Neuronal stem cell (in vitro differentiated cells): ENCODE measurements at regions not wholly inside any gene's neighbourhood (a gene's known extent, or its start where the extent isn't known, plus 50 kb on each side); places are given as distances from the start of the nearest gene placed in this dataset.

Source experiments
- DNase-seq: peaks from one replicate; pipeline ENCODE4 v3.0.0-alpha.2; 2013; ENCODE audit warnings: low spot score
- H2AFZ ChIP-seq: one replicate; pipeline ENCODE4 v1.6.1; 2013; ENCODE audit warnings: mild to moderate bottlenecking, low read length, inconsistent platforms
- H2AK5ac ChIP-seq: 2 replicates; pipeline ENCODE4 v1.6.1; 2013; ENCODE audit warnings: low read depth, mild to moderate bottlenecking, inconsistent platforms, low read length, moderate library complexity, mixed read lengths
- H2BK120ac ChIP-seq: 2 replicates; pipeline ENCODE4 v1.6.1; 2013; ENCODE audit warnings: low read depth, mild to moderate bottlenecking, inconsistent platforms, low read length, moderate library complexity, mixed read lengths
- H2BK12ac ChIP-seq: one replicate; pipeline ENCODE4 v1.6.1; 2013; ENCODE audit warnings: low read length, inconsistent platforms
- H2BK15ac ChIP-seq: 2 replicates; pipeline ENCODE4 v1.6.1; 2013; ENCODE audit warnings: mild to moderate bottlenecking, low read length, inconsistent platforms, mixed read lengths
- H2BK5ac ChIP-seq: one replicate; pipeline ENCODE4 v1.6.1; 2013; ENCODE audit warnings: inconsistent platforms, mild to moderate bottlenecking, low read length, moderate library complexity
- H3K14ac ChIP-seq: one replicate; pipeline ENCODE4 v1.6.1; 2013; ENCODE audit warnings: low read length, inconsistent platforms
- H3K18ac ChIP-seq: 2 replicates; pipeline ENCODE4 v1.6.1; 2013; ENCODE audit warnings: low read length, inconsistent platforms
- H3K23ac ChIP-seq: 2 replicates; pipeline ENCODE4 v1.6.1; 2013; ENCODE audit warnings: low read depth, mild to moderate bottlenecking, mixed read lengths, low read length, inconsistent platforms; ENCODE audit not compliant: poor library complexity
- H3K27ac ChIP-seq: replicated peaks from 3 replicates; pipeline ENCODE4 v1.5.1; 2013; ENCODE audit warnings: low read length, inconsistent platforms
- H3K27me3 ChIP-seq, 3 experiments: 2 replicates each; pipeline ENCODE4 v1.6.1; 2013; ENCODE audit warnings: low read length in 3 of 3, mild to moderate bottlenecking in 2 of 3, inconsistent platforms in 1 of 3, low read depth in 1 of 3, mixed read lengths in 1 of 3, moderate library complexity in 1 of 3; ENCODE audit not compliant: control insufficient read depth in 3 of 3, insufficient read depth in 3 of 3
- H3K36me3 ChIP-seq, 2 donors: replicated peaks in 1 of 2; 2 replicates each; pipeline ENCODE4 v1.6.1; 2013; ENCODE audit warnings: low read length in 2 of 2; ENCODE audit not compliant: control insufficient read depth in 2 of 2, insufficient read depth in 2 of 2
- H3K4ac ChIP-seq: 2 replicates; pipeline ENCODE4 v1.6.1; 2013; ENCODE audit warnings: inconsistent platforms, mild to moderate bottlenecking, low read length, moderate library complexity
- H3K4me1 ChIP-seq, 2 donors: 1 replicate in 1 of 2; 2 replicates in 1 of 2; pipeline ENCODE4 v1.6.1; 2013; ENCODE audit warnings: low read length in 2 of 2, low read depth in 1 of 2; ENCODE audit not compliant: control insufficient read depth in 2 of 2, insufficient read depth in 1 of 2
- H3K4me2 ChIP-seq: one replicate; pipeline ENCODE4 v1.6.1; 2013; ENCODE audit warnings: mild to moderate bottlenecking, low read length, inconsistent platforms; ENCODE audit not compliant: insufficient read depth, poor library complexity, severe bottlenecking
- H3K4me3 ChIP-seq, 2 donors: 2 replicates each; pipeline ENCODE4 v1.5.1; 2013; ENCODE audit warnings: low read length in 2 of 2, mild to moderate bottlenecking in 2 of 2, inconsistent platforms in 1 of 2, moderate library complexity in 1 of 2
- H3K79me1 ChIP-seq: one replicate; pipeline ENCODE4 v1.6.1; 2013; ENCODE audit warnings: low read depth, mild to moderate bottlenecking, inconsistent platforms, low read length, moderate library complexity
- H3K9ac ChIP-seq: one replicate; pipeline ENCODE4 v1.6.1; 2013; ENCODE audit warnings: mild to moderate bottlenecking, low read depth, low read length, inconsistent platforms; ENCODE audit not compliant: poor library complexity
- H3K9me3 ChIP-seq, 2 donors: replicated peaks in 1 of 2; 2 replicates each; pipeline versions ENCODE3 to v1.6.1; 2013; ENCODE audit warnings: low read length in 2 of 2, mild to moderate bottlenecking in 2 of 2, inconsistent platforms in 1 of 2, low read depth in 1 of 2, mixed read lengths in 1 of 2, moderate library complexity in 1 of 2; ENCODE audit not compliant: control insufficient read depth in 2 of 2, insufficient read depth in 1 of 2
- H4K8ac ChIP-seq: one replicate; pipeline ENCODE4 v1.6.1; 2013; ENCODE audit warnings: low read depth, mild to moderate bottlenecking, inconsistent platforms, low read length, moderate library complexity
- H4K91ac ChIP-seq: one replicate; pipeline ENCODE4 v1.6.1; 2013; ENCODE audit warnings: low read length, low read depth, mild to moderate bottlenecking, inconsistent platforms; ENCODE audit not compliant: poor library complexity
- WGBS, 2 donors: extraction: QIAGEN DNeasy Blood & Tissue Kit; methylation state at CpG; one replicate each; pipeline ENCODE4 v1.1.7; 2013; ENCODE audit warnings: missing lambda C conversion rate in 2 of 2, mixed read lengths in 1 of 2; ENCODE audit not compliant: insufficient read length in 2 of 2, insufficient replicate concordance in 1 of 2; ENCODE audit errors: extremely low coverage in 2 of 2; 5-methylcytosine and 5-hydroxymethylcytosine counted together

DNA sequence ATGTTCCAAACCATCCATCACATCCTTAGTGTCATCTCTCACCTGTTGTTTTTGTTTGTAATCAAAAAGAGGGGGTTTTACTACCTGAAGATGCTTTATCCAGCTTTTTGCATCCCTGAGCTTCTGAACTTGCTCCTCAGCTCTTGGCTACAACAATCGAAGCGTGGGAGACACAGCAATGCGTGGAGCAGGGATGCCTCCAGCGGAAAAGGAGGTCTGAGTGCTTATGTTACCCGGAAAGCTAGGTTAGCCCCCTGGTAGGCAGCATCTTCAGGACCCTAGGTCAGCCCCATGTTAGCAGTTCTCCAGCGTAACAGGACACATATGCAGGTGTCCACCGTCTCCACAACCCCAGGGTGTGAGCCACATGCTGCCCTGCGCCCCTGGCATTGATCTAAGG is 141.5 kb downstream of the RRAGC start:
- Histone ChIP-seq H3K27ac (no peak overlapping the region), H3K14ac (no peak overlapping the region), H3K9me3 (no peaks in the 10 kb centered on the region), H3K36me3 (no peaks in the 10 kb centered on the region), H4K91ac (no peak overlapping the region), H3K23ac (no peak overlapping the region), H3K18ac (no peak overlapping the region), H2AFZ (no peak overlapping the region), H3K79me1 (no peaks in the 10 kb centered on the region), H3K4me2 (no peak overlapping the region), H3K4ac (no peak overlapping the region), H2AK5ac (no peak overlapping the region), H3K4me1 (no peaks in the 10 kb centered on the region), H3K4me3 (no peak overlapping the region), H2BK5ac (no peak overlapping the region), H2BK15ac (no peak overlapping the region), H4K8ac (no peak overlapping the region), H3K9ac (no peak overlapping the region), H2BK12ac (no peak overlapping the region), H3K27me3 (peaks cover 0 to 4% (median under 1%) of the 10 kb centered on the region in 3 experiments), H2BK120ac (no peak overlapping the region)
- no CpG with 5 or more reads among the region's 8 CpGs for WGBS, 2 donors
- DNase-seq, result no peak

DNA sequence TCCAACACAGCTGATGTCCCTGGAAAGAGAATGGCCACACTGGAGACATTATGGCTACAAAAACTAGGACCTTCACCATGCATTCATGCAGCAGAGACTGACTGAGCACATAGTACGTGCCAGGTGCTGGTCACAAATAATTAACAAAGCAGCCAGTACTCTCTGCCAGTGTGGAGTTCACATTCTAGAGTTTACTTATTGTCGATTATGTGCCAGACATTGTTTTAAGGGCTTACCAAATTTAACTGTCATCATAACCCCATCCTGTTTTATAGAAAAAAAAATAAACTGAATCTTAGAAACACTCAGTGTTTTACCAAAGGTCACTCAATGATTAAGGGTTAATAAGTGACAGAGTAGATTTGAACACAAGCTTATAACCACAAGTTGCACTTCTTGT is 143.3 kb downstream of the RRAGC start:
- Histone ChIP-seq H4K91ac (no peak overlapping the region), H3K36me3 (no peaks in the 10 kb centered on the region), H3K4me1 (no peaks in the 10 kb centered on the region), H3K14ac (no peak overlapping the region), H3K4me2 (no peak overlapping the region), H3K27ac (no peak overlapping the region), H2BK120ac (no peak overlapping the region), H2AK5ac (no peak overlapping the region), H3K4me3 (no peak overlapping the region), H3K27me3 (peaks cover 0 to 4% (median 3%) of the 10 kb centered on the region in 3 experiments), H3K23ac (no peak overlapping the region), H2AFZ (no peak overlapping the region), H3K4ac (no peak overlapping the region), H3K18ac (no peak overlapping the region), H3K79me1 (no peaks in the 10 kb centered on the region), H3K9ac (no peak overlapping the region), H2BK15ac (no peak overlapping the region), H2BK5ac (no peak overlapping the region), H3K9me3 (peaks cover 0 to 3% of the 10 kb centered on the region in 2 donors), H4K8ac (no peak overlapping the region), H2BK12ac (no peak overlapping the region)
- no CpG with 5 or more reads among the region's 2 CpGs for WGBS, 2 donors
- no peak for DNase-seq

GRCh38 chr1:38715415-38715814 is 144.2 kb downstream of the RRAGC start:
- H3K4me3 ChIP-seq, result no peak overlapping the region
- no CpG with 5 or more reads among the region's 9 CpGs for WGBS, 2 donors
- H3K23ac ChIP-seq, result no peak overlapping the region
- H2BK12ac ChIP-seq, result no peak overlapping the region
- no peak overlapping the region for H3K9ac ChIP-seq
- no peak overlapping the region for H2AK5ac ChIP-seq
- H4K91ac ChIP-seq, result no peak overlapping the region
- H3K4ac ChIP-seq, result no peak overlapping the region
- no peak overlapping the region for H2BK15ac ChIP-seq
- H4K8ac ChIP-seq, result no peak overlapping the region
- H3K79me1 ChIP-seq, result no peaks in the 10 kb centered on the region
- no peak overlapping the region for H2BK120ac ChIP-seq
- H2AFZ ChIP-seq, result no peak overlapping the region
- no peak for DNase-seq
- peaks cover 0 to 3% of the 10 kb centered on the region in 2 donors for H3K9me3 ChIP-seq
- H3K4me1 ChIP-seq, result no peaks in the 10 kb centered on the region
- no peak overlapping the region for H3K14ac ChIP-seq
- no peak overlapping the region for H3K4me2 ChIP-seq
- H3K27me3 ChIP-seq, result peaks cover 0 to 4% (median 3%) of the 10 kb centered on the region in 3 experiments
- no peaks in the 10 kb centered on the region for H3K36me3 ChIP-seq
- no peak overlapping the region for H3K27ac ChIP-seq
- no peak overlapping the region for H2BK5ac ChIP-seq
- no peak overlapping the region for H3K18ac ChIP-seq

GRCh38 chr1:38712046-38712445 is 147.5 kb downstream of the RRAGC start:
- no peak overlapping the region for H3K27ac ChIP-seq
- H2BK12ac ChIP-seq, result no peak overlapping the region
- no peak overlapping the region for H3K9ac ChIP-seq

More at GRCh38 chr1:38712046-38712445, 147.5 kb downstream of the RRAGC start:
- no peak for DNase-seq
- H3K4me1 ChIP-seq, result no peaks in the 10 kb centered on the region
- H2AK5ac ChIP-seq, result no peak overlapping the region
- no peaks in the 10 kb centered on the region for H3K79me1 ChIP-seq
- H3K4me3 ChIP-seq, result no peak overlapping the region
- no peaks in the 10 kb centered on the region for H3K36me3 ChIP-seq
- no peak overlapping the region for H4K8ac ChIP-seq
- no peak overlapping the region for H3K23ac ChIP-seq
- H3K27me3 ChIP-seq, result peaks cover 0 to 3% (median 0%) of the 10 kb centered on the region in 3 experiments
- H3K4ac ChIP-seq, result no peak overlapping the region
- no peak overlapping the region for H3K4me2 ChIP-seq
- H3K18ac ChIP-seq, result no peak overlapping the region
- H2AFZ ChIP-seq, result no peak overlapping the region
- no peak overlapping the region for H2BK5ac ChIP-seq
- H3K9me3 ChIP-seq, result peaks cover 0 to 3% of the 10 kb centered on the region in 2 donors
- H4K91ac ChIP-seq, result no peak overlapping the region
- no peak overlapping the region for H2BK120ac ChIP-seq
- H2BK15ac ChIP-seq, result no peak overlapping the region
- H3K14ac ChIP-seq, result peak overlapping the region; percentile 42
- WGBS, 2 donors, result no CpG with 5 or more reads among the region's 1 CpG
